ENCODE measurements at regions not wholly inside any gene's neighbourhood (a gene's known extent, or its start where the extent isn't known, plus 50 kb on each side); places are given as distances from the start of the nearest gene placed in this dataset.
"Not testable (repeated sequence)": the region's sequence is repeated elsewhere in the genome, so short reads cannot be mapped to it uniquely, and the experiment has no call there.

DNA sequence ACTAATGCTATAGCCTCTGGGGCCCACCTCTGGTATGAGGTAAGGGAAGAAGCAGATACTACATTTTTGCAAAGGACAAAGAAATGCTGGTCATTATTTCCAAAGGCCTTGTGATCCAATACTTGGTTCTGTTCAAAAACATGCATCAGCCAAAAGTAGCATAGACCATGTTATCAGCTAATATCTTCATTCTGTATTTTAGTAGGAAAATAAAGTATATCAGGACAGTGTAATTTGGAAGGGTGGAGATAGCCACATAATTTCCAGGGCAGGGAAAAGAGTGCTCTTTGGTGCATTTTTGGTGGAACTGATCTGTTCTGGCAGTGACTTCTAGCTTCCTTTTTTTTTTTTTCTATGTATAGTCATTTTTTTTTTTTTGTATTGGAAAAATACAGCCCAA, 258.0 kb upstream of the SOX4 start:
- DNase-seq, result no peak

- no peak for DNase-seq
These were observed 256.3 kb upstream of the SOX4 start for GRCh38 chr6:21337263-21337662.

DNA sequence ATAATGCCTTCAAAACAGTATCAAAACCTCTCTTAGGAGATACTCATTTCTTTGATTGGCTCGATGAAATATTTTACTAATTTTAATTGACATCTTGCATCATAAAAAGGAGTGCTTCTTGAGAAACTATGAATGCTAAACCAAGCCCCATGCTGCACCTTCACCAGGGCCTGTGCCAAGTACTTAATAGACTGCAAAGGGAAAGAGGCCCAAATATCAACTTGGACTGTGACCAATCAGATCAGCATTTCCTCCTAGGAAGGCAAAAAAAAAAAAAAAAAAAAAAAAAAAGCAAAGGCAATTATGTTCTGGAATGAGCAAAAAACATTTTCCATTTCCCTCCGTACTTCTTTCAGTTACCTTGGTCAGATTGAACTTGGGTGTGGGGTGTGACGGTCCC, 253.0 kb upstream of the SOX4 start:
- no peak for DNase-seq

DNA sequence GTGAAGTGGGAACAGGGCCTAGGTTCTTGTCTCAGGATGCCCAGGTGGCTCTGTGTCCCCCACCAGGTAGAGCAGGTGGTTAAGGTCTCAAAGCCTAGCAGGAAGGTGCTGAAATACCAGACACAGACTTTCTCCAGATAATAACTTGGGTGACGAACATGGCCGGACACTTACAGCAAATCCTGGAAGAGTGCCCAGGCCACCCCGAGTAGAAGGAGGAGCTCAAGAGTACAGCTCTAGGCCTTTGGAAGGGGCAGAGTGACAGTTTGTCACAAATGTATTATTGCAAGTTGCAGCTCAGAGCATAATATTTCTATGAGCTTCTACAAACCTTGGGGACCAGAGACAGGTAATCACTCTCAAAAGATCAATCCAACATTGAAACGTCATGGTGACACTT, 251.6 kb upstream of the SOX4 start:
- no peak for DNase-seq

GRCh38 chr6:21342501-21342900, 251.1 kb upstream of the SOX4 start:
- DNase-seq, result no peak

- not testable (repeated sequence) for DNase-seq
These were observed 247.8 kb upstream of the SOX4 start for GRCh38 chr6:21345704-21346103.

DNA sequence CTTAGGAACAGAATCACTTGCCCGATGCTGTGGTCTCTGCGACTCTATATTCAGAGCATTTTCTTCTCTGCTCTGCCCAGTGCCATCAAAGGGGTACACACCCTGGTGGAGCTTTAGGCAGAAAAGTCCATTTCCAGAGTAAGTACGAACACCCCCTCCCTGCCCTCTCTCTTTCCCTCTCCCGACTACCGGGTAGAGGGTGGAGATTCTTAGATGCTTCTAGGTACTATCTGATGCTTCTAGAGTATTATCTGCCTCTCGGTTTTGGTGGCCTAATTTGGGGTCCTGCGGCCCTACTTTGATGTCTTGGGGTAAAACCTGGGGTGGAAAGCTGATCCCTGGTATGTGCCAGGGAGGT, 245.4 kb upstream of the SOX4 start:
- no peak for DNase-seq

DNA sequence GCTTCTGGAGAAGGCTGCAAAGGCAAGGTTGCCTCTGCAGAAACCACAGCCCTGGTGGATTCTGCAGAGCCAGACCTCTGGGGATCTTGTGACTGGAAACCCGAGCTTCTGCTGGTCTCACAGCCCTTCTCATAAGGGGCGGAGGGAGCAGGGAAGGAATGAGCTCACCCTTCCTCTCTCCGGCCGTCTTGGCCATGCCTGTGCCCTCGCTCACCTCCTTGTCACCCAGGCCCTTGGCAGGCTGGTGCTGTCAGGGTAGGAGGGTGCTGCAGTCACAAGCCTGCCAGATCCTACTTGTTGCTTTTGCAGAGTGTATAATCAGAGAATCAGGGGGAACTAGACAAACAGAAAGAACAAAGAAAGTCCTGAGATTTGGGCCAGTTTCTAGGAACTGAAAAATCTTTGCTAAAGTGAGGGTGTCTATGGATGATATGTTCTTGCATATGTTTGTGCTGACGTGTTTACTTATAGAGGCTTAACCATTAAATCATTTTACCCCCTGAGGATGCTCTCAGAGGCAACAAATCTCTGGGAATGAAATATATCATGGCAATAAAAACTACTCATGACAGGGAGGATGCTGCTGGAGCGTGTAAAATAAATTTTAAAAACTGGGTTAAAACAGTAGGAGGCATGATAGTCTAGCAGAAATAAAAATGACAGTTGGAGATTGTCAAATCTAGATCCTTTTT, 244.9 kb upstream of the SOX4 start:
- DNase-seq, result no peak

- no peak for DNase-seq
These were observed 243.7 kb upstream of the SOX4 start for GRCh38 chr6:21349834-21350233.

GRCh38 chr6:21350926-21351325, 242.6 kb upstream of the SOX4 start:
- DNase-seq, result no peak

DNA sequence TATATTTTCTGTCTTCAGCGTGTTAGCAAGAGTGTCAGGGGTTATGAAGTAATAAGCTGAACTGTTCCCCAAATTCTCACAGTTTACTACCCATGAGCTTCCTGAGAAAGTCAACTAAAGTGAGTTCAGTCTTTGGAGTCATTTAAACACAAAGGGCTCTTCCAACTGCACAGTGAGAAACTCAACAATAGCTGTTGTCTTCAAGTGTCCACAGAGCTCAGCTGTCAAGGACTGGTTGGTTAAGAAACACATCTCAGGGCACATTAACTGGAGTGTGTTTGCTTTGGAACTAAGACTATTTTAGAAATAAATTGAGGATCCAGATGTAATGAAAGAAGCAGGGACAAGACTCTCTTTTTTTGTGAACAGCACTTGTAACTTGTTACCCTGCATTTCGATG, 241.4 kb upstream of the SOX4 start:
- DNase-seq, result no peak

- no peak for DNase-seq
These were observed 238.7 kb upstream of the SOX4 start for GRCh38 chr6:21354805-21355238.

- DNase-seq, result no peak
These were observed 237.9 kb upstream of the SOX4 start for GRCh38 chr6:21355638-21356037.

GRCh38 chr6:21357262-21357661, 236.3 kb upstream of the SOX4 start:
- no peak for DNase-seq

DNA sequence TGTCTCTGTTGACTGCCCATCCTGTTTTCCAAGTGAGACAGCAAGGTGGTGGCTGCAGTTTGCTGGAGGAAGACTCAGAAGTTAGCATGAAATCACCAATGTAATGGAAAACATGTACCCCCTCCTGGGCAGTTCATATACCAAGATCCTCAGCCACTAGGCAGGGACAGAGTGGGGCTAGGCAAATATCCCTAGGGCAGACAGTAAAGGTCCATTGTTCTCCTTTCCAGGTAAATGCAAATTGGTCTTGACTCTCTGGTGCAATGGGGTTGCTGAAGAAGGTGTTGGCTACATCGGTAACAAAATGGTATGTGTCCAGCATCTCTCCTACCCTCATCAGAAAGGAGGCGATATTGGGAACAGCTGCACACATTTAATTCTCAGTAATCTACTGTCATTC, 233.6 kb upstream of the SOX4 start:
- no peak for DNase-seq

- no peak for DNase-seq
These were observed 233.2 kb upstream of the SOX4 start for GRCh38 chr6:21360336-21360735.

GRCh38 chr6:21367148-21367547, 226.4 kb upstream of the SOX4 start:
- DNase-seq, result no peak

DNA sequence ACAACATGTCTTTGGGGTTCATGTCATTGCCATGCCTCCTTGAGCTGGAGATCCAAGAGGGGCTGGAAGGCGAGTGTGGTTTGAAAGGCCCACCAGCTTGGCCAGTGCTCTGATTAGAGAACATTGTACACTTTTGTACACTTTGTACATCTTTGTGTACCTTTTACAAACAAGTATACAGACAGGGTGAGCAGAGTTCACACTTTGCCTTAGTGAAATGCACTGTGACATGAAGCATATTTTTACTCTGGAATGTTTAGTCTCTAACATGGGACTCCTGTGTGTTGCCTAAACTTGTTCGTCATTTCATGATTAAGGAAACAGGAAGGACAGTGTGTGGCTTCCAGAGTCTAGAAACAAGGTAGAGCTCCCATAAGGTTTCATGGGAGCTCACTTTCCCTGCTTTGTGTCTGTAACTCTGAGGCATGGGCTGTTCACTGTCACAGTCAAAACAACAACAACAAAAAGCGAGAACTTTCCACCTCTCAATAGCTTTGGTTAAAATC, 225.8 kb upstream of the SOX4 start:
- DNase-seq, result no peak

DNA sequence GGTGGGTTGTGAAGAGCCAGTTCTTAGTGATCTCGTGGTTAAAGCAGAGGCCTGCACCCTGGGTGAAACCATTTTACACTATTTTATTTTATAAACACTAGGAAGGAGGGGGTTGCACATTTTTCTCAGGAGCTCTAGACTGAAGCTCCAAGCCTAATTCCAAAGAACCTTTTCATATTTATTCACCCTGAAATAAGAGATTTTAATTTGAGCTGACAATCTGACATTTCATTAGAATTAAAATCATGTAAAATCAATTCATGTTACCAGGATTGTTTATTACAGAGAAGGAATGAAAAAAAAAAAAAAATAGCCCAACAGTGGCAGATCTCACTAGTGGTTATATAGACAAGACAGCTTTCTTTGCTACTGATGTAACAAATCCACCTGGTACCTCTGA, 222.5 kb upstream of the SOX4 start:
- no peak for DNase-seq

DNA sequence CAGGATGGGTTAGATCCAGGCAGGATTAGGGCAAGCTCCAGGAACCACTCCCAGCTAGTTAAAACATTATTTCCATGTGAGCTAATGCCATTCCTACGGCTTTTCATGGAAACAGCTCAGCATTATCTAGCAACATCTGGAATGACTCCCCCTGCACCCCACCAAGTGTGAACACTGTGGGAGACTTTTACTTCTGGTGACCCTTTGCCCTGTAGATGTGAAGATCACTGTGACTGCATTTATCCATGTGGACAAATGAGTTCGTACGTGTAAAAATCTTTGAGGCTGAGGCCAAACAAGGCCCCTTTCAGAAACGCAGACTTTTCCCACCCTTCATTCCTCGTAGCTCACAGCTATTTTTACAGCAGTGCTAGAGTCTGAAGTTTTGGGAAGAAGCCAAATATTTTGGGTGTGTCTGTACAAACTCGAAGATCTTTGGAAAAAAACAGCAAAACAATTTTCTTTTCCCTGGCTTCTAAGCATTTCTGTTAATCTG, 221.8 kb upstream of the SOX4 start:
- DNase-seq, result no peak

DNA sequence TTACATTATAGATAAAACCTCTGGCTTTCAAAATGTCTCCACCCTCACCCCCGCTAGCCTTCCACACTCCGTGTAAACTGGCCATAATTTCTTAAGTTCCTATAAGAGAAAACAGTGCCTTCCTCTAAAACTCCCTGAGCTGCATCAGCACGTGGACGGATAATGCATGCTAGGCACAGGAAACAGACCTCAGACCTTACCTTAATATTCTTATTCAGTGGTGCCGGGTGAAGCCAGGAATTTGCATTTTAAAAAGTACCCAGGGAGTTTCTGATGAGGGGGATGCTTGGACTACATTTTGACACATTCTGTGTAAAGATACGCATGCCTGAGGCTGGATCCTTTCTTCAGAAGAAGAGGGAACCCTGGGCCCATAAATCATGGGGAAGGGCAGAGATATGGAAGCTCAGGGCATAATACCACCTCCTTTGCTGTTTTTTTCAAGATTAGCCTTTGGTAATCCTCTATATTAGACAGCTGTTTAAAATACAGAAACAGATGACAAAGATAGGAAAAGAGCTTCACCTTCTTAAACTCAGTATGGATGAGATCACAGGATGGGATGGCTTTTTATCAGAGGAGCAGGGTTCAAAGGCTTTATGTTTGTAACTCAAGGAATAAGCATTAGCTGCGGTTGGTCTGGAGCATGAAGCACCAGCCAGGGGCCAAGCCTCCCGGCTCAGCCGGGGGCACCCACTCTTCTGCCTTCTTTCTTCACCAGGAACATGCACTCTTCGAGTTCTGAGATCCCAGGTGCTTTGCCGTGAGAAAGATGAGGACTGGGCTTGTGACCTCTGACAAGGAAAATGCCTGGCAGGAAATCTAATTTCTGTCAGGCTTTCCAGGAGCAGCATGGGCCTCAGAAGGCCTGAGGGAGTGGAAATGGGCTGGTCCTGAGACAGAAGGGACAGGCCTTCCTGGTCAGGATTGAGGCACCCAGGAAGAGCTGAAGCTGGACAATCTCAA, 218.1 kb upstream of the SOX4 start:
- no peak for DNase-seq

GRCh38 chr6:21377356-21377755, 216.2 kb upstream of the SOX4 start:
- DNase-seq, result no peak

- no peak for DNase-seq
These were observed 212.1 kb upstream of the SOX4 start for GRCh38 chr6:21381331-21381963.
